ENCODE measurements at regions not wholly inside any gene's neighbourhood (a gene's known extent, or its start where the extent isn't known, plus 50 kb on each side); places are given as distances from the start of the nearest gene placed in this dataset.

- H3K4me3 ChIP-seq (replicated peaks in 1 of 2; ENCODE audit: low read depth in 1 of 2, low read length in 2 of 2), result no peak overlapping the region
- POLR2A ChIA-PET, result no interaction called here
- BruUV-seq (replicated peaks), result no TSS peak
- no peak overlapping the region for H2AFZ ChIP-seq (ENCODE audit: low read depth, low read length, poor library complexity, severe bottlenecking)
- no peak overlapping the region for H3K27ac ChIP-seq (ENCODE audit: low read depth, low read length)
- H3K9me3 ChIP-seq (ENCODE audit: control insufficient read depth in 1 of 2, insufficient read depth in 1 of 2, low read depth in 1 of 2, low read length in 2 of 2), result no peaks in the 10 kb centered on the region
- H3K4me2 ChIP-seq (ENCODE audit: low read length), result no peak overlapping the region
- no peaks in the 10 kb centered on the region for H3K27me3 ChIP-seq (ENCODE audit: insufficient read depth, low read length)
- no peaks in the 10 kb centered on the region for H3K36me3 ChIP-seq (ENCODE audit: control insufficient read depth in 1 of 2, insufficient read depth in 2 of 2, low read length in 2 of 2)
- H4K20me1 ChIP-seq (ENCODE audit: insufficient read depth), result no peaks in the 10 kb centered on the region
- CTCF ChIA-PET, result no interaction called here
- TF ChIP-seq ZFX (IDR thresholded peaks at IDR 0.05) (no peak), SIN3A (IDR thresholded peaks at IDR 0.05; ENCODE audit: low read depth) (no peak), ZBTB33 (IDR thresholded peaks at IDR 0.05; ENCODE audit: extremely low read depth, insufficient replicate concordance, low read length) (no peak), EZH2phosphoT487 (IDR thresholded peaks at IDR 0.05; ENCODE audit: borderline replicate concordance) (no peak)
- no peaks in the 10 kb centered on the region for H3K4me1 ChIP-seq (ENCODE audit: control insufficient read depth in 1 of 2, insufficient read depth in 2 of 2, low read length in 2 of 2)
- RAD21 ChIA-PET (ENCODE audit: low non-redundant PET in 1 of 2, low total read pairs in 2 of 2, uncharacterized antibody in 2 of 2, unreplicated experiment in 2 of 2), result no interaction called here
- no peak for ATAC-seq
- H3K79me2 ChIP-seq (ENCODE audit: insufficient read depth, low read length), result no peaks in the 10 kb centered on the region
- H3K9me2 ChIP-seq (ENCODE audit: insufficient read depth), result no peaks in the 10 kb centered on the region
- no peak overlapping the region for H3K9ac ChIP-seq (ENCODE audit: low read length)
- no peak for DNase-seq (ENCODE audit: low read depth, low spot score)
- intact Hi-C loops (cut with micrococcal nuclease), result no loop called here
These were observed 918.3 kb downstream of the ARAP2 start for GRCh38 chr4:35325908-35326453.

GRCh38 chr4:35342833-35343232 is 901.5 kb downstream of the ARAP2 start:
- CTCF ChIA-PET, result no interaction called here
- H3K4me3 ChIP-seq (replicated peaks in 1 of 2; ENCODE audit: low read depth in 1 of 2, low read length in 2 of 2), result no peak overlapping the region
- ATAC-seq (no peak), DNase-seq (ENCODE audit: low read depth, low spot score) (no peak)
- no TSS peak for BruUV-seq (replicated peaks)
- H3K27me3 ChIP-seq (ENCODE audit: insufficient read depth, low read length), result no peaks in the 10 kb centered on the region
- H3K36me3 ChIP-seq (ENCODE audit: control insufficient read depth in 1 of 2, insufficient read depth in 2 of 2, low read length in 2 of 2), result no peaks in the 10 kb centered on the region
- no peak overlapping the region for H2AFZ ChIP-seq (ENCODE audit: low read depth, low read length, poor library complexity, severe bottlenecking)
- H3K9ac ChIP-seq (ENCODE audit: low read length), result no peak overlapping the region
- no peaks in the 10 kb centered on the region for H3K9me2 ChIP-seq (ENCODE audit: insufficient read depth)
- no peaks in the 10 kb centered on the region for H3K4me1 ChIP-seq (ENCODE audit: control insufficient read depth in 1 of 2, insufficient read depth in 2 of 2, low read length in 2 of 2)
- no peak overlapping the region for H3K27ac ChIP-seq (ENCODE audit: low read depth, low read length)
- RAD21 ChIA-PET (ENCODE audit: low non-redundant PET in 1 of 2, low total read pairs in 2 of 2, uncharacterized antibody in 2 of 2, unreplicated experiment in 2 of 2), result no interaction called here
- POLR2A ChIA-PET, result no interaction called here
- intact Hi-C loops (cut with micrococcal nuclease), result no loop called here
- no peaks in the 10 kb centered on the region for H4K20me1 ChIP-seq (ENCODE audit: insufficient read depth)
- no peak overlapping the region for H3K4me2 ChIP-seq (ENCODE audit: low read length)
- TF ChIP-seq ZBTB33 (IDR thresholded peaks at IDR 0.05; ENCODE audit: extremely low read depth, insufficient replicate concordance, low read length) (no peak), ATF3 (IDR thresholded peaks at IDR 0.05) (no peak), FOSL1 (IDR thresholded peaks at IDR 0.05; ENCODE audit: low read depth) (no peak)
- no peaks in the 10 kb centered on the region for H3K9me3 ChIP-seq (ENCODE audit: control insufficient read depth in 1 of 2, insufficient read depth in 1 of 2, low read depth in 1 of 2, low read length in 2 of 2)
- no peaks in the 10 kb centered on the region for H3K79me2 ChIP-seq (ENCODE audit: insufficient read depth, low read length)

Data from HCT116 (cell line).